Endothelial cell of hepatic sinusoid (primary cell): ENCODE measurements at regions not wholly inside any gene's neighbourhood (a gene's known extent, or its start where the extent isn't known, plus 50 kb on each side); places are given as distances from the start of the nearest gene placed in this dataset.
"Not testable (repeated sequence)": the region's sequence is repeated elsewhere in the genome, so short reads cannot be mapped to it uniquely, and the experiment has no call there.

Source experiments
- in situ Hi-C: cut with HindIII; loops from 2 replicates; pipeline ENCODE4 v1.10.0; 2017; ENCODE audit warnings: low sequenced_read_pairs

- in situ Hi-C loops: no loop called here
Measured at GRCh38 chr2:16774091-16774490, 108.5 kb upstream of the CYRIA start.

GRCh38 chr2:16773080-16773713 is 107.6 kb upstream of the CYRIA start:
- in situ Hi-C loops: no loop called here

- in situ Hi-C loops: no loop called here
Measured at GRCh38 chr2:16767789-16768476, 102.3 kb upstream of the CYRIA start.

DNA sequence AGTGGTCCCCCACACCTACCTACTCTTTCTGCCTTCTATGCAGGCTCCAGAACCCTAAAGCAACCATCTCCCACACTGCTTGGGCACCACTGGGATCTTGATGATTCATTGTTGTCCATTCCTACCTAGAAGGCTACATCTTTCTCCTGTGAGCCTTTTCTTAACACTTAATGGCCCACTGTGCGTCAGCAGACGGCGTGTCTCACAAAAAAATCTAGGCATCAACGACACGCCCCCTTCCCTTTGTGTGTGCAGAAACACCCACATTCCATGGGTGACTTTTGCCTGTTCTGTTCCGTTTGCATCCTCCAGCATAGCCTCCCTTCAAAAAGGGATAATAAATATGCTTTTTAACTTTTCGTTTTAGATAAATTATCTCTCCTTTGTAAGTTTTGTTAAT is 99.7 kb upstream of the CYRIA start:
- in situ Hi-C loops: no loop called here

DNA sequence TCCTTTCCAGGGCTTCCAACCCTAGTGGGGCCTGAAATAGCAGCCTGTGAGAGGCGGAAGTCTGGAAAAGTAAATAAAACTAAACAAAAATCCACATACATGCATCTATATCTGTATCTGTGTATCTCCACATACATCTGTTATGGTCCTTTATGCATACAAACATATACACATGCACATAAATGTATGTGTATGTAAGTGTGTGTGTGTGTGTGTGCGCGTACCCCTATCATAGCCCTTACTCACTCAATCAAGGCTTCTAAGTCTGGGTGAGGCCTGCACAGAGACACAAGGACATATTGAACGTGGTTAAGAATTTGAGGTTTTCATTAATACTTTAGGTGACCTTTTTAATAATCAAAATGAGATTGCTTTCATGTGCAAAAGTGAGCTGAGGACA is 98.9 kb upstream of the CYRIA start:
- in situ Hi-C loops: loop anchor here (5.0 kb wide), 1 partner anchor 142 kb away; no protein-coding TSS in a partner anchor

- in situ Hi-C loops: loop anchor here (5.0 kb wide), 1 partner anchor 141 kb away; no protein-coding TSS in a partner anchor
Measured at GRCh38 chr2:16763493-16763899, 97.9 kb upstream of the CYRIA start.

DNA sequence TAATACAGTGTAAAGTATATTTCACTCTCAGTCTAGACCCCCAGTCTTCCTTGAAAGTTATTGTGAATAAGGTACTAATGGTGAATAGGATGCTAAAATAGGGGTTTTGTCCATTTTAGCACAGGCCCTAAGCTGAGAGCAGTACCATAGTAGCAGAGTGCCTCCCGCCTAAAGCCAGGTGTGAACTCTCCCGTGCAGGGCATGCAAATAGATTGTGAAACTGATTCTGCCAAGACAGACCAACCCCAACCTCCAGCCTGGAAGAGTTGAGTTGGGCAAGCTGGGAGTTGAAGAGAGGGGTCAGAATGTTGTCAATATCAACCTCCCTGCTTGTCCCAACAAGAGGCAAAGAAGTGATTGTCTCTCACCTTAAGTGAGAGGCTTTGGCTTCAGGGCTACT is 97.4 kb upstream of the CYRIA start:
- in situ Hi-C loops: loop anchor here (5.0 kb wide), 1 partner anchor 141 kb away; no protein-coding TSS in a partner anchor

GRCh38 chr2:16760426-16760825 is 94.8 kb upstream of the CYRIA start:
- in situ Hi-C loops: loop anchor here (5.0 kb wide), 1 partner anchor 138 kb away; no protein-coding TSS in a partner anchor

GRCh38 chr2:16756831-16757644 is 91.4 kb upstream of the CYRIA start:
- in situ Hi-C loops: no loop called here

DNA sequence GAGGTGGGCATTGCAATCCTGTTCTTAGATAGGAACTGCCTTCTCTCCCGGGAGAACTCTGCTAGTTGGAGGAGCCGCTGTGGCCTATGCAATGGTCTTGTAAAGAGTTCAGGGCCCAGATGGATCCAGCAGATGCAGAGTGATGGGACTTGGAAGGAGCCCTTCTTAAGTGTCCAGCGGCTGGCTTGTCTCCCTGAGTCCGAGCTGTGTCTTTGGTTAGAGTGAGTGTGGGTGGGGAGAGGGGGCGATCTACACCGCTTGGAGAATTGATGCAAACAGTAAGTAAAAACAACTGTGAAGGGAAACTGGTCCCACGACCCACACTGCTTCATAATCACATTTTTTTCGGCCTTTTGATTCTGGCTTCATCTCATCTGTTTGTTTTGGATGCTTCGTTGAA is 89.8 kb upstream of the CYRIA start:
- in situ Hi-C loops: no loop called here

GRCh38 chr2:16753025-16753424 is 87.4 kb upstream of the CYRIA start:
- in situ Hi-C loops: not testable (repeated sequence)

- in situ Hi-C loops: not testable (repeated sequence)
Measured at GRCh38 chr2:16750925-16751214, 85.2 kb upstream of the CYRIA start.

GRCh38 chr2:16750175-16750924 is 84.7 kb upstream of the CYRIA start:
- in situ Hi-C loops: no loop called here

- in situ Hi-C loops: not testable (repeated sequence)
Measured at GRCh38 chr2:16748511-16749266, 83.1 kb upstream of the CYRIA start.

- in situ Hi-C loops: no loop called here
Measured at GRCh38 chr2:16747689-16748088, 82.1 kb upstream of the CYRIA start.

GRCh38 chr2:16747257-16747656 is 81.6 kb upstream of the CYRIA start:
- in situ Hi-C loops: no loop called here

DNA sequence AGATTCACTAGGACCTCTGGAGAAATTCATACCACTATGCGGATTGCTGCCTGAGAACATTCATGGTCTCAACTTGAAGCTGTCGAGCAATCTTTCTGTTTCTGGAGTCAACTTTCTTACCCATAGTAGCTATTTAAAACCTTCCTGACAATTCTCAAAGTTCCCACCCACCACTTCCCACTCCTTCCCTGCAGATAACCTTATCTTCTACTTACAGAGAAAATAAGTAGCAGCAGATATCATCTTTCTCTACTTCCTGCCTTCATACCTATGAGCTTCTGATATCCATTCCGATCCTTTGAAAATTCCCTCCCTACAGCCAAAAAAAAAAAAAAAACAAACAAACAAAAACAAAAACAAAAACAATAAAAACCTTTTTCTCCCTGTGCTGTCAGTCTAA is 81.2 kb upstream of the CYRIA start:
- in situ Hi-C loops: no loop called here

GRCh38 chr2:16746329-16746728 is 80.7 kb upstream of the CYRIA start:
- in situ Hi-C loops: no loop called here

DNA sequence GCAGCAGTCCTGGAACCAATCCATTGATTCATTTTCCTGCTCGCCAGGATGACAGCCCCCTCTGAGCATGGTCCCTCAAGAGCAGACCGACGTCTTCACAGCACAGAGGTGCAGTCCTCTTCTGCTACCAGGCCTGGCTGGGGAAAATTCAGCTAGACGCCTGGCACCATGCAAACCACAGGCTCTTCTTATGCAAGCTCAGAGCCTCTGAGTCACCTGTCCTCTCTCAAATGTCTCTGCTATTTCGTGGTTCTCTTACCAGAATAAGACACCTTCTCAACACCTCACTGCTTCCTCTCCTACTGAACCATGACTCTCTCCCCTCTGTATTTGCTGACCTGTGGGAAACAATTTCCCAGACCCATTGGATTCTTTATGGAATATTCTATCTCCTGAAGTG is 79.8 kb upstream of the CYRIA start:
- in situ Hi-C loops: no loop called here

DNA sequence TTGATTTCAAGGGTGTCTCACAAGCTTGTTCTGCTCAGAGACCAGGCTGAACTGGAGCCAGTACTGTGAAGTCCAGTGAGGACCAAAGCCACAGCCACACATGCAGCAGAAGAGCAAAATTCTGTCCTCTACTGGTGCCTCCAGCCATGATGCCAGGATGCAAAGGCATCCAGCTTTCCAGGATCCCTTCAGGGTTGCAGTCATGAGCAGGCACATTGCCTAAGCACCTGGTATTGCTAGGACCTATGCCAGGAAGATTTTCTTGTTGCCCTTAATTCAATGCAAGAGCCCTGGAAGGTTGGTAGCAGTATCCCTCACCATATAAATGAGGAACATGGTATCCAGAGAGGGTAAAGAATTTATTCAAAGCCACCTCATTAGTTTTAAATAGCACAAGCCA is 78.9 kb upstream of the CYRIA start:
- in situ Hi-C loops: loop anchor here (5.0 kb wide), 2 partner anchors 67 to 102 kb away; no protein-coding TSS in a partner anchor
